GM21576 (cell line): ENCODE measurements at regions not wholly inside any gene's neighbourhood (a gene's known extent, or its start where the extent isn't known, plus 50 kb on each side); places are given as distances from the start of the nearest gene placed in this dataset.

Experiments
- ATAC-seq: cut with Tn5 transposase; IDR thresholded peaks from one replicate; pipeline ENCODE4 v1.9.1; 2021; ENCODE audit warnings: mild to moderate bottlenecking, moderate library complexity; ENCODE audit not compliant: unreplicated experiment

- no peak for ATAC-seq
Measured at GRCh38 chr22:47797342-47797945, 1035.0 kb downstream of the TBC1D22A start.

DNA sequence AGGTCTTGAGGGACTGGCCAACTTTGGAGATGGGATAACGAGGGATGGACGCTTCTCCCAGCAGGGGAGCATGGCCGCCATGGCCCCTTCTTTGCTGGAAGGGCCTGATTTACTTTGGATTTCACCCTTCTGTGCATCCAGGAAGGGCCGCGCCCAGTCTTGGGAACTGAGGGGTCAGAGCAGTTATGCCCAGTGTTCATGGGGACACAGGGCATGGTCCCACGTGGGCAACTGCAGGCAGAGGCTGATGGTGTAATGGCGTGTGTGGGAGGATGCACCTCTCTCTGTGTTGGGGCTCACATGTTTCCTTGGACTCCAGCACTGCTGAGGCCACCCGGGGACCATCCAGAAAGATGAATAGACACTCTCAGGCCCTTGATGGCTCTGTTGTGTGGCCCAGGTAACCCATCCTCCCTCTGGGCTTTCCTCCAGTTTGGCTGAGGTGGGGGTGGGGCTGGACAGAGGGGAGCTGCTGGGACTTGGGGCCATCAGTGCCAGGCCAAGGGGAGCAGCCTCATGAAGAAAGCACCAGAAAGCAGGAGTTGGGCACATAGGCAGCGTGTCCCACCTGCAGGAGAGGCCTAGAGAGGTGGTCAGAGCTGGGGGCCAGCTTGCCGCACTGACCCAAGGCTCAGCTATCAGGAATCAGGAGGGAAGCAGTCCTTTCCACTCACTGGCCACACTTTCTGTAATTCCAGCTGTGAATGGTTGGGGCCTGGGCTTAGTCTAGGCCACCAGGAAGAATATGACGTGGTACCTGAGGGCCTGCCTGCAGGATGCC, 1033.9 kb downstream of the TBC1D22A start:
- no peak for ATAC-seq

- no peak for ATAC-seq
Measured at GRCh38 chr22:47795477-47796127, 1033.2 kb downstream of the TBC1D22A start.

- ATAC-seq = no peak
Measured at GRCh38 chr22:47794851-47795250, 1032.4 kb downstream of the TBC1D22A start.

DNA sequence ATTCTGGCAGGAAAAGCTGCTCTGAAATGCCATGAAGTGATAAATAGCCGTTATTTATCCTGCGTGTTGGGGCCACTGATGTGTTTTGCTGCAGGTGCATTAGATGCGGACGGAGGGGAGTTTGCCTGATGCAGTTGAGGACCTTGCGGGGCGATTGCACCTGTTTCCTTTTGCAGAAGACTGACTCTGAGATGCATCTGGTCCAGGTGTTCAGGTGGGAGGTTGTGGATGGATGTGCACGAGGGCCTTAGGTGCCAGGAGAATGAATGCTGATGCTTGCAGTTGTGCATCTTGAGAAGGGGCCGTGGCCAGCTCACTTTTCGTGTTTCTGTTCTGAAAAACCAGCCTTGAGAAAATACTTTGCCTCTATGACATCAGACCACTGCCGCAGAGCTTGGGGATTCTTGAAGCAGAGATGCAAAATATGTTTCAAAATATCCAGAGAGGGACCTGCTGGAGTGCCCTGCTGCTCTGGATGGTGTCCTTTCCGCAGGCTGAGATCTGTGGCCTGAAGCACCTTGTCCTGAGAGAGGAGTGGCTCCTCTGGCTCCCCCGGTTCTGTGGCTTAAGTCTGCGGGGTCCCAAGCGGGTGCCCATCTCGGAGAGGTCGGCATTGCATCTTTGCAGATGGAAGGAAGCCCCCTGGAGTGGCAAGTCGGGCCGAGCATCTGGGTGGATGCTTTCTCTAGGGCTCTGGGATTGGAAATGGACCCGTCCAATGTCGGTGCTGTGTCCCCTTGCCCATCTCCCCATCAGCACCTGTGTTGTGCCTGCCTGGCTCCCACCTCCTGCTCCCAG, 1031.1 kb downstream of the TBC1D22A start:
- no peak for ATAC-seq

GRCh38 chr22:47789171-47789570, 1026.7 kb downstream of the TBC1D22A start:
- no peak for ATAC-seq

DNA sequence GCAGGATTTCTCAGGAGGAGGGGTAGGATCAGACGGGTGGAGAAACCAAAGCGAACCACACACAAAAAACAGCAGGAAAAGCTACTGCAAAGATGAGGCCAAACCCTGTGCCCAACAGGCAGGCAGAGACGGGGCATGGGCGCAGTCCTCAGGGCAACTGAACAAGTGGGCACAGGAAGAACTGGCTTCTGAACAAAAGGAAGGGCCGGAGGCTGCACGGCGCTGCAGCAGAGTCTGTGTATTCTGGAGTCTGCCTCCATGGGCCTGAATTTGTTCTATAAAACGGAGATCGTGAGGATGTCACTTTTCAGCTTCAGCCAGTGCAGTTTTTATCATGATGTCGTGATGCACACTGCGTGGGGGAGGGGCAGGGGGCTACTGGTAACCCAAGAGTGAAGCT, 1026.0 kb downstream of the TBC1D22A start:
- no peak for ATAC-seq

- no peak for ATAC-seq
Measured at GRCh38 chr22:47787501-47788227, 1025.2 kb downstream of the TBC1D22A start.

- no peak for ATAC-seq
Measured at GRCh38 chr22:47786650-47787290, 1024.3 kb downstream of the TBC1D22A start.

- ATAC-seq = no peak
Measured at GRCh38 chr22:47784991-47785390, 1022.5 kb downstream of the TBC1D22A start.

- ATAC-seq = no peak
Measured at GRCh38 chr22:47784367-47784983, 1022.0 kb downstream of the TBC1D22A start.

DNA sequence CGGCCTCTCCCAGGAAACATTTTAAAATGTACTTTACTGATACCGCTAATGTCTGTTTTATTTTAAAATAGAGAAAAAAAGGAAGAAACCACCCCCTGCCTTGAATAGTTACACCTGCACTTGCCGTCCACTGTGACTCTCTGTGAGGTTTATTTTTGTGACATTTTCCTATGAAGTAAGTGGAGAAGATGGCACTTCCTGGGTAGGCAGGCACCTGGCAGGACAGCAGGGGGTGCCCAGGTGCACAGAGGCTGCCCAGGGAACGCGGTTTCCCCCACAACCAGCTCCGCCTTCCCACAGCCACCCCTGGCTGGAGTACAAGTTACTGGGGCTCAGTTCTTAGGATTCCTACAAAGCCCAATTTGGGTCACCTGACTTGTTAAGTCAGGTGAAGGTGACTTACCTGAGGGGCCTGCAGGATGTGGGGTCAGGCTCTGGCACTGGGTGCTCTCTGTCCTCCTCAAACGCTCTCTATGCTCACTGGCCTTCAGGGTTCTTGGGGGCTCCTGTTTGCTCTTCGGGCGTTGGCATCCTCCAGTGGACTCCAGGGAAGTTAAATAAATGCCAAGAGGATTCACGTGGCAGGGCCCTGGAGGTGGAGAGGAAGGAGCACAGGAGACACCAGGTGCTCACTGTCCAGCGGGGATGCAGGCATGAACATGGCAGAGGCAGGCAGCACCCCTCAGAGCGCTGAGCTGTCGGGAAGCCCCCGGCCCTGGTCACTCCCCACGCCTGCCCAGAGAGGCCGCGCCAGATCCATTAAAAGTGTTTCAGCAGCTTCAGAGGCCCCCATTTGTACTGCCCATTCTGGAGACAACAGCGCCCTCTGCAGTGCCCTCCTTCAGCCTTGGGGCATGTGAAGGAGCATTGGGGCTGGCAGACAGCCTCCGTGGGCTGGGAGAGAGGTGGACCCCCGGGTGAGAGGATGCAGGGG, 1021.2 kb downstream of the TBC1D22A start:
- ATAC-seq = no peak

DNA sequence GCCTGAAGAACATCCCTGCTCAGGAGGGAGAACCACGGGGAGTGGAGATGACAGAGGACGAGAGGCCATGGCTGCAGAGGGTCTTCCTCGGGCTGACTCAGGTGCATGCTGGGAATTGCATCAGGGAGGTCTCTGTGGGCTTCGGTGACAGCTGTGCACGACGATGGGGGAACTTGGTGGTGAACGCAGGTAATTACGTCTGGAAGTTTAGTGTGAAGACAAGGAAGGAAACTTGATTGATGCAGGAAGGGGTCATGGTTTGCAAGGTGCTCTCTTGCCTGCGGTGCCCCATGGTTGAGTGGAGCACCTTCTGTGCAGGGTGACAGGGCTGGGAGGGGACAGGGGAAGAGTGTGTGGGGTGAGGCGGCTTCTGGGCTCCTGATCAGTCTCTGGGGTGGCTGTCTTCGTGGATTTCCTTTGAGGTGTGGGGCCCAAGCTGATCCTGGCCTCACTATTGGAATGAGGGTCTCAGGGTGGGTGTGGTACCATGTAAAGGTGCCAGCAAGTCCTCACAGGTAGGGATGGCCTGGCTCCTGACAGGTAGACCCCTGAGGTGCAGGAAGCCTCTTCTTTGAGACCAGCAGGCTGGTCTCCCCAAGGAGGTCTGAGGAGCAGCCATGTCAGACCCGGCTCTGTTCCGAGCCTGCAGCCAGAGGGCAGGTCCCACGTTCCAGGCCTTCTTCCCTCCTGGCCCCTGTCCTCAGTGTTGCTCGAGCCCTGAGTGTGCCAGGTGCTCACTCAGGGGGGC, 1020.1 kb downstream of the TBC1D22A start:
- no peak for ATAC-seq

DNA sequence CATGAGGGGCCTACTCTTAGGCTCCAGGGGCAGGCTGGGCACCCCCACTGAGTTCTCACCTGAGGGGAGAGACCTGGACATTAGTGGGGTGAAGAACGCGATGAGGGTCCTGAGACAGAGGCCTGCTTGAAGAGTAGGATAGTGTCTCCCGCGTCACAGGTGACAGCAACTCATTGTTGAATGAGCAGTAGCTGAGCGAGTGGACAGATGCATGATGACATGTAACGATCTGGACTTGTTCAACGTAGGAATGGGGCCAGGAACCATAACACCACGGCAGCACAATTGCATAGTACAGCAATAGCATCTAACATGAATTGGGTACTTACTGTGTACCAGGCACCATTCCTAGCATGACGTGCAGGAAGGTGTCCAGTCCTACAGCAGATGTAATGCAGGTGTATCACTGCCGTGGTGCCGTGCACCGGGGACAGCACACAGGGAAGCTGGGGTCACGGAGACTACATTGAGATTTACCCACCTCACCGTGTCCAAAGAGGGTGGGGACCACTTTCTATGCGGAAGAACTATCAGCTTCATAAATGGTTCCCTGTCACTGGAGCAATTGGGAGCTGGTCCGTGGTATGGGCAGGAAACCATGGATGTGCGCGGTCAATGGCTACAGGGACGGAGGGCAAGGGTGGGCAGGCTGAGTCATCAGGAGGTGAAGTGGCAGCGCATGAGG, 1019.1 kb downstream of the TBC1D22A start:
- ATAC-seq = no peak

- ATAC-seq = no peak
Measured at GRCh38 chr22:47781024-47781423, 1018.6 kb downstream of the TBC1D22A start.

- ATAC-seq = no peak
Measured at GRCh38 chr22:47780281-47780875, 1017.9 kb downstream of the TBC1D22A start.

DNA sequence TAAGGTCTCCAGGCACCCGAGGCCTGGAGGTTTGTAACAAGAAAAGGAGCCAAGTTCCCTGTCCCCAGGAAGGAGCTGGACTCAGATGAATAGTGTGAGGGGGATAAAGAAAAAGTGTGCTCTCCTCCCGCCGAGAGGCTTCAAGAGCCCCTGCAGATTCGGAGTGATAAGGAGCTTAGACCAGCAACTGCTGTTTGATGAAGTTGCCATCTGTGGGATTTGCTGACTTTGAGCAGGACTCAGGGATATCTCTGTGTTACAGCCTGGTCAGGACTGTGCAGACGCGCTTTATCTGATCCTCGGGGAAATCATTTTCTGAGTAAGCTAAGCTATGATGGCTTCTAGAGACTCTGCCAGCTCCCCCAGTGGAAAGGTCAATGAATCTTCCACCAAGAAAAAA, 1017.0 kb downstream of the TBC1D22A start:
- ATAC-seq = no peak
